ENCODE measurements at regions not wholly inside any gene's neighbourhood (a gene's known extent, or its start where the extent isn't known, plus 50 kb on each side); places are given as distances from the start of the nearest gene placed in this dataset.

- TF ChIP-seq CTCF (IDR thresholded peaks at IDR 0.05) (no peak), POLR2AphosphoS5 (IDR thresholded peaks at IDR 0.05) (no peak), POLR2A (IDR thresholded peaks at IDR 0.05) (no peak)
Measured at GRCh38 chr11:69567951-69568808, 72.8 kb upstream of the CCND1 start.

Measured in suprapubic skin (tissue), 4 donors.